ENCODE measurements at regions not wholly inside any gene's neighbourhood (a gene's known extent, or its start where the extent isn't known, plus 50 kb on each side); places are given as distances from the start of the nearest gene placed in this dataset.
A peak's percentile ranks its signal among the peaks of the same experiment; 100 is the strongest.

GRCh38 chr1:207963427-207964194, 52.7 kb upstream of the CD34 start:
- Histone ChIP-seq H3K9me3 (ENCODE audit: control insufficient read depth in 2 of 2, low read length in 2 of 2) (no peaks in the 10 kb centered on the region), H3K9ac (ENCODE audit: low read depth in 1 of 2, low read length in 2 of 2) (peak overlapping the region; percentile 90 to 93), H3K36me3 (ENCODE audit: control insufficient read depth in 2 of 2, insufficient read depth in 2 of 2, low read length in 2 of 2) (no peaks in the 10 kb centered on the region)

GRCh38 chr1:207962716-207963426, 51.9 kb upstream of the CD34 start:
- Histone ChIP-seq H3K4me3 (ENCODE audit: low read length in 2 of 2) (peak overlapping the region; percentile 79 to 84), H3K27ac (ENCODE audit: low read depth in 2 of 2, low read length in 2 of 2) (peak overlapping the region; percentile 87 to 93), H3K36me3 (ENCODE audit: control insufficient read depth in 2 of 2, insufficient read depth in 2 of 2, low read length in 2 of 2) (no peaks in the 10 kb centered on the region), H3K9ac (ENCODE audit: low read depth in 1 of 2, low read length in 2 of 2) (peak overlapping the region; percentile 90 to 93), H3K9me3 (ENCODE audit: control insufficient read depth in 2 of 2, low read length in 2 of 2) (no peaks in the 10 kb centered on the region), H3K4me1 (ENCODE audit: control insufficient read depth in 2 of 2, insufficient read depth in 2 of 2, low read length in 2 of 2) (peaks cover 21 to 22% of the 10 kb centered on the region in 2 donors), H3K27me3 (ENCODE audit: control insufficient read depth in 2 of 2, insufficient read depth in 2 of 2, low read length in 2 of 2) (peaks cover 4 to 7% of the 10 kb centered on the region in 2 donors)

More at GRCh38 chr1:207963427-207964194, 52.7 kb upstream of the CD34 start:
- peak overlapping the region; percentile 87 to 93 for H3K27ac ChIP-seq (ENCODE audit: low read depth in 2 of 2, low read length in 2 of 2)
- H3K27me3 ChIP-seq (ENCODE audit: control insufficient read depth in 2 of 2, insufficient read depth in 2 of 2, low read length in 2 of 2), result peaks cover 3 to 4% of the 10 kb centered on the region in 2 donors
- H3K4me3 ChIP-seq (ENCODE audit: low read length in 2 of 2), result peak overlapping the region; percentile 79 to 84
- peaks cover 20 to 22% of the 10 kb centered on the region in 2 donors for H3K4me1 ChIP-seq (ENCODE audit: control insufficient read depth in 2 of 2, insufficient read depth in 2 of 2, low read length in 2 of 2)
